PFSK-1 (cell line): ENCODE measurements at regions not wholly inside any gene's neighbourhood (a gene's known extent, or its start where the extent isn't known, plus 50 kb on each side); places are given as distances from the start of the nearest gene placed in this dataset.

ENCODE experiments used
- FOXP2 ChIP-seq: optimal IDR thresholded peaks from 2 replicates; pipeline ENCODE3; 2011; ENCODE audit warnings: borderline replicate concordance, control low read depth, inconsistent platforms; ENCODE audit not compliant: insufficient read depth; ENCODE audit errors: extremely low read length, extremely low read depth
- POLR2AphosphoS5 ChIP-seq: IDR thresholded peaks from 2 replicates; pipeline ENCODE4 v1.6.1; 2012; ENCODE audit warnings: low read depth, mild to moderate bottlenecking, control low read depth, low read length, moderate library complexity
- REST ChIP-seq, 2 experiments: IDR thresholded peaks; 2 replicates each; pipeline versions ENCODE4 v1.6.1 to v1.8.0; 2011 to 2012; ENCODE audit warnings: low read depth in 2 of 2, low read length in 2 of 2, control low read depth in 1 of 2, inconsistent platforms in 1 of 2, mild to moderate bottlenecking in 1 of 2, moderate library complexity in 1 of 2; ENCODE audit not compliant: insufficient read depth in 1 of 2
- SIN3A ChIP-seq: IDR thresholded peaks from 2 replicates; pipeline ENCODE4 v1.6.1; 2012; ENCODE audit warnings: mild to moderate bottlenecking, low read length, moderate library complexity, borderline replicate concordance; ENCODE audit not compliant: insufficient read depth
- TAF1 ChIP-seq: IDR thresholded peaks from 2 replicates; pipeline ENCODE4 v1.6.1; 2012; ENCODE audit warnings: low read length, control low read depth, borderline replicate concordance; ENCODE audit not compliant: insufficient read depth

GRCh38 chr3:31240874-31241273 lies 291.9 kb upstream of the STT3B start:
- TF ChIP-seq SIN3A (no peak), POLR2AphosphoS5 (no peak), TAF1 (no peak), FOXP2 (no peak), REST (IDR thresholded peaks at IDR 0.05; ENCODE audit: insufficient read depth in 1 of 2, low read depth in 2 of 2, low read length in 2 of 2) (no peak)
